ENCODE measurements at regions not wholly inside any gene's neighbourhood (a gene's known extent, or its start where the extent isn't known, plus 50 kb on each side); places are given as distances from the start of the nearest gene placed in this dataset.

DNA sequence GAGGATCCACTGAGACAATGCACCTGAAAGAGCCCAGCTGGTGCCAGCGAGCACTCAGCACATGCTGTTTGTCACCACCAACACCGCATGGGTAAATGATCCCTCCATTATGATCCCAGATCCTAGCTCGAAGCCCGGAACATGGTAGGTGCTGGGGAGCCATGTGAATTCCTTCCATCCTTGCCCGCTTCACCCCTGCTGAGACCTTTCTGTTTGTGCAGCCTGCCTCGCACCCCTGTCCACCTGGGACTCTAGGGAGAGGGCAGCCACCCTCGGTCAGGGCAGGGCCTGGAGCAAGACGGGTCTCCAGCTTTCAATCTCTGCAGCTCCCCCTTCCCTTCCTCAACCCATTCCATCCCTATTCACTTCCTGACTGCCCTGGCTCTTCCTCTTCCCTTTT, 116.2 kb upstream of the ALX4 start:
- FAIRE-seq: no peak

GRCh38 chr11:44426958-44427357, 117.0 kb upstream of the ALX4 start:
- H3K27ac ChIP-seq (ENCODE audit: control insufficient read depth, insufficient read depth, low read length): no peak overlapping the region
- DNase-seq (ENCODE audit: low read depth, low spot score) (no peak), FAIRE-seq (no peak)
- TF ChIP-seq, protein P1, sequence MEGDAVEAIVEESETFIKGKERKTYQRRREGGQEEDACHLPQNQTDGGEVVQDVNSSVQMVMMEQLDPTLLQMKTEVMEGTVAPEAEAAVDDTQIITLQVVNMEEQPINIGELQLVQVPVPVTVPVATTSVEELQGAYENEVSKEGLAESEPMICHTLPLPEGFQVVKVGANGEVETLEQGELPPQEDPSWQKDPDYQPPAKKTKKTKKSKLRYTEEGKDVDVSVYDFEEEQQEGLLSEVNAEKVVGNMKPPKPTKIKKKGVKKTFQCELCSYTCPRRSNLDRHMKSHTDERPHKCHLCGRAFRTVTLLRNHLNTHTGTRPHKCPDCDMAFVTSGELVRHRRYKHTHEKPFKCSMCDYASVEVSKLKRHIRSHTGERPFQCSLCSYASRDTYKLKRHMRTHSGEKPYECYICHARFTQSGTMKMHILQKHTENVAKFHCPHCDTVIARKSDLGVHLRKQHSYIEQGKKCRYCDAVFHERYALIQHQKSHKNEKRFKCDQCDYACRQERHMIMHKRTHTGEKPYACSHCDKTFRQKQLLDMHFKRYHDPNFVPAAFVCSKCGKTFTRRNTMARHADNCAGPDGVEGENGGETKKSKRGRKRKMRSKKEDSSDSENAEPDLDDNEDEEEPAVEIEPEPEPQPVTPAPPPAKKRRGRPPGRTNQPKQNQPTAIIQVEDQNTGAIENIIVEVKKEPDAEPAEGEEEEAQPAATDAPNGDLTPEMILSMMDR (optimal IDR thresholded peaks at IDR 0.05 in 1 of 3, IDR thresholded peaks at IDR 0.05 in 1 of 3, conservative IDR thresholded peaks at IDR 0.05 in 1 of 3; ENCODE audit: extremely low read depth in 1 of 3, insufficient read depth in 2 of 3, low read length in 3 of 3): no peak
- no peak for TF ChIP-seq EZH2 (IDR thresholded peaks at IDR 0.05; ENCODE audit: low read length)
- dilution Hi-C loops (cut with MboI; ENCODE audit: extremely low pct_ligation_motif_present, low sequenced_read_pairs): no loop called here
- H3K36me3 ChIP-seq (ENCODE audit: control insufficient read depth in 2 of 2, extremely low read depth in 1 of 2, insufficient read depth in 2 of 2, low read length in 2 of 2): no peaks in the 10 kb centered on the region
- no peaks in the 10 kb centered on the region for H4K20me1 ChIP-seq (ENCODE audit: control insufficient read depth, extremely low read depth, insufficient read depth, low read length)
- H3K4me3 ChIP-seq (ENCODE audit: control insufficient read depth in 2 of 3, extremely low read depth in 1 of 3, insufficient read depth in 2 of 3, low read depth in 1 of 3, low read length in 3 of 3): no peak overlapping the region
- H3K4me1 ChIP-seq (ENCODE audit: control insufficient read depth, extremely low read depth, insufficient read depth, low read length): peaks cover 6% of the 10 kb centered on the region
- no peak overlapping the region for H2AFZ ChIP-seq (ENCODE audit: control insufficient read depth, low read length)
- H3K79me2 ChIP-seq (ENCODE audit: control insufficient read depth, insufficient read depth, low read length): no peaks in the 10 kb centered on the region
- no peaks in the 10 kb centered on the region for H3K9me1 ChIP-seq (ENCODE audit: control insufficient read depth, extremely low read depth, insufficient read depth, low read length)
- no peak overlapping the region for H3K9ac ChIP-seq (ENCODE audit: control insufficient read depth, extremely low read depth, insufficient read depth, low read length)
- H3K9me3 ChIP-seq (ENCODE audit: control insufficient read depth, low read depth, low read length): no peaks in the 10 kb centered on the region
- H3K4me2 ChIP-seq (ENCODE audit: control insufficient read depth, extremely low read depth, insufficient read depth, low read depth, low read length): no peak overlapping the region
- peaks cover 3% of the 10 kb centered on the region for H3K27me3 ChIP-seq (ENCODE audit: control insufficient read depth, extremely low read depth, insufficient read depth, low read length)

More for the DNA sequence above, 116.2 kb upstream of the ALX4 start:
- Histone ChIP-seq H2AFZ (ENCODE audit: control insufficient read depth, low read length) (no peak overlapping the region), H3K9ac (ENCODE audit: control insufficient read depth, extremely low read depth, insufficient read depth, low read length) (no peak overlapping the region), H3K4me1 (ENCODE audit: control insufficient read depth, extremely low read depth, insufficient read depth, low read length) (peaks cover 6% of the 10 kb centered on the region), H4K20me1 (ENCODE audit: control insufficient read depth, extremely low read depth, insufficient read depth, low read length) (no peaks in the 10 kb centered on the region), H3K4me3 (ENCODE audit: control insufficient read depth in 2 of 3, extremely low read depth in 1 of 3, insufficient read depth in 2 of 3, low read depth in 1 of 3, low read length in 3 of 3) (no peak overlapping the region), H3K79me2 (ENCODE audit: control insufficient read depth, insufficient read depth, low read length) (no peaks in the 10 kb centered on the region), H3K36me3 (ENCODE audit: control insufficient read depth in 2 of 2, extremely low read depth in 1 of 2, insufficient read depth in 2 of 2, low read length in 2 of 2) (no peaks in the 10 kb centered on the region), H3K27ac (ENCODE audit: control insufficient read depth, insufficient read depth, low read length) (no peak overlapping the region), H3K9me1 (ENCODE audit: control insufficient read depth, extremely low read depth, insufficient read depth, low read length) (no peaks in the 10 kb centered on the region), H3K4me2 (ENCODE audit: control insufficient read depth, extremely low read depth, insufficient read depth, low read depth, low read length) (no peak overlapping the region), H3K9me3 (ENCODE audit: control insufficient read depth, low read depth, low read length) (no peaks in the 10 kb centered on the region), H3K27me3 (ENCODE audit: control insufficient read depth, extremely low read depth, insufficient read depth, low read length) (peaks cover 3% of the 10 kb centered on the region)
- dilution Hi-C loops (cut with MboI; ENCODE audit: extremely low pct_ligation_motif_present, low sequenced_read_pairs): no loop called here
- no peak for TF ChIP-seq EZH2 (IDR thresholded peaks at IDR 0.05; ENCODE audit: low read length)
- TF ChIP-seq, protein P1 (optimal IDR thresholded peaks at IDR 0.05 in 1 of 3, IDR thresholded peaks at IDR 0.05 in 1 of 3, conservative IDR thresholded peaks at IDR 0.05 in 1 of 3; ENCODE audit: extremely low read depth in 1 of 3, insufficient read depth in 2 of 3, low read length in 3 of 3): no peak
- DNase-seq (ENCODE audit: low read depth, low spot score): no peak
